GM21360 (cell line): ENCODE measurements at regions not wholly inside any gene's neighbourhood (a gene's known extent, or its start where the extent isn't known, plus 50 kb on each side); places are given as distances from the start of the nearest gene placed in this dataset.
"Not testable (repeated sequence)": the region's sequence is repeated elsewhere in the genome, so short reads cannot be mapped to it uniquely, and the experiment has no call there.

Experiments used
- ATAC-seq: cut with Tn5 transposase; IDR thresholded peaks from one replicate; pipeline ENCODE4 v1.9.1; 2021; ENCODE audit warnings: mild to moderate bottlenecking, moderate library complexity; ENCODE audit not compliant: unreplicated experiment

- ATAC-seq: no peak
Measured at GRCh38 chr2:150120326-150120955, 367.0 kb downstream of the RND3 start.

DNA sequence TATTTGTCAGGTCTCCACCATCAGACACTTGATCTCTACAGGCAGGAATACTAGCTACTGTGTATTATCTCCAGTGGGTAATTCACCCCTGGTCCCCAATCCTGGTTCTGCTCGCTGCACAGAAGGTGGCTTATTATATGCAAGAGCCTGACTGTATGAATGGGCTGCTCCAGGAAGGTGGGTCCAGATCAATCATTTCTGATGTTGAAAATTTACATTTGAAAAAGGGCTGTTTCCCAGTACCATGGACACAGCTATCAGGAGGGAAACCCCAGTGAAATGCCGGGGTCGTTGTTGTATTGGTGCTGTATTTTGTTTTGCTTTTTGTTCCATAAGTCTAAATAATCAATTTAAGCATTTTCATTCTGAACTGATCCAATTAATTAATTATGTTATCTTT is 367.6 kb downstream of the RND3 start:
- ATAC-seq: no peak

- not testable (repeated sequence) for ATAC-seq
Measured at GRCh38 chr2:150114089-150114488, 373.4 kb downstream of the RND3 start.

DNA sequence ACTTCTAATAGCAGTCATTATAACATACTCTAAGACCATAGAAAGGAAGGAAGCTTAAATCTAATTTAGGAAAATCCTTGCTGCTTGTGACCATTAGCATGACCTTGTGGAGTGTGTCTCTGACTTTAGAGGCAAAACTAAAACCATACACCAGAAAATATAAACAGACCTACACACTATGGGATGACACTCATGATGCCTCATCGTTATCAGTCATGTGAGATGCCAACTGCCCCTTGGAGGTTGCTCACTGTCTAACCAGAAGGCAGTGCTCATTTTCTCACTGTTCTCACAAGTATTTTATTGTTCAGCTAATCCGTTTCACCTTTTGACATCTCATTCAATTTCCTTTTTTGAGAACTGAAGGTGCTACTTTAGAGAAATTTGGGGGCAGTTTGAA is 376.9 kb downstream of the RND3 start:
- ATAC-seq: no peak

DNA sequence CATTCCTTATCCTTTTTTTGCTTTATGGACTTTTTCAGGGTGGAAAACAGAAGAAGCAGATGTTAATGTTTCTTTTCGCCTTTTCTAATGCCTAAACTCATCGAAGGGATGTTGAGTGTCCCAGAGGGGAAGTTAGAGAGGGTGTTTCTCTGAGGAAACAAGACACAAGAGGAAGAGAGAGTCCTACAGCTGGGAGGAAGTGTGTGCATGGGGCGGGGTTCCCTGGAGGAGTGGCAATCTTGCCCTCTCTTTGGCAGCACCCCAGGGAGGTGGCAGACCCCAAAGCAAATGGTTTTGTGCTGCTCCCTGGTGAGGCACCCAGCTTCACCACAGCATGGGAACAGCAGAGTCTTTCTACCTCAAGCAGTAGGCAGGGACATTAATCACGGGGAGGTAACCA is 377.6 kb downstream of the RND3 start:
- no peak for ATAC-seq

GRCh38 chr2:150109028-150109427 is 378.4 kb downstream of the RND3 start:
- no peak for ATAC-seq

- ATAC-seq: no peak
Measured at GRCh38 chr2:150107816-150108215, 379.7 kb downstream of the RND3 start.

DNA sequence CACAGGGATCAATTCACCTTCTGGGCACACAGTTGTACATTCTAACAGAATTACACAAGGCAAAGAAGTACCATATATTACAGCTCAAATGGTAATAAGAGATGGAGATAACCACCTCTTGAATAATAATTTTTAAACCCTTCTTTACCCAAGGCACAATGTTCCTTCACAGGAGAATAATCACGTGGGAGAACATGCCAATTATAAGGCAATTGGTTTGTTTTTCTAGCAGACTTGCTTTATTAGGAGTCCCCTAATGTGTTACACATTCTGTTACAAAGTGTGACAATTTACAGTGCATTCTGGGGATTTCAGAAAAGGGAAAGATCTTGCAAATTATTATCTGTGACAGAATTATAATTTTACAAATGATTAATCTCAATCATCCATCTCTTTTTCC is 380.3 kb downstream of the RND3 start:
- ATAC-seq: no peak

DNA sequence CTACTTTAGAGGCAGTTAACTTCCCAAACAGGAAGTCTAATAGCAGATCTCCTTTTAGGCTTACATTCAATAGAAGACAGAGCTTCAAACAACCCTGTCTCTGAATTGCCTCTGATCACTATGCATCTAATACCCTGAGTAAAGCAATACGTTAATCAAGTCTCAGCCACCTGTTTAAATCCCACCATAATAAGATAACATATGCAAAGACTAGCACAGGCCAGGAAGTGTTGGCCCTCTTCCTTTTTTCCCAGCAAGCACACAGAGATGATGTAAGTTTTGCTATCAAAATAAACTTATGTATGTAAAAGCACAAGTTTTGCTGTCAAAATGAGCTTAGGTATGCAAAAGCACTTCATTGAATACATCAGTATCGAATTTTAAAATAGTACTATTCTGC is 385.5 kb downstream of the RND3 start:
- no peak for ATAC-seq

GRCh38 chr2:150100834-150101233 is 386.6 kb downstream of the RND3 start:
- no peak for ATAC-seq

DNA sequence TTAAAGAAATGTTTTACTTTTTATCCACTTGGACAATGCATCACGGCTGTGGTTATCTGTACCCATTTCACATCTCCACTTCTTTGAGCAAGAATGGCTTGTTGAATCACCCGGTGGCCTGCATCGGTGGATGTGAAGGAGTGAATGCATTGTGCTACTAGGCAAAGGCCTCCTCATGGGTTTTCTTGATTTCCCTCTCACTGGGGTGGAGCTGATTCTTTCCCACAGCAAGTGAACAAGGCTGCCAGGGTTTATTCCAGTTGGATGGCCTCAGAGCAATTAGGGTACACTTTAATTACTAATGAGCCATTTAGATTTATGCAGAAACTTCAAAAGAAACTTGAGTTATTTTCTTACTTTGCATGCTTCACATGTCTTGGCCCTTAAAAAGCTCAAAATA is 387.1 kb downstream of the RND3 start:
- ATAC-seq: no peak

GRCh38 chr2:150099805-150100204 is 387.7 kb downstream of the RND3 start:
- no peak for ATAC-seq

DNA sequence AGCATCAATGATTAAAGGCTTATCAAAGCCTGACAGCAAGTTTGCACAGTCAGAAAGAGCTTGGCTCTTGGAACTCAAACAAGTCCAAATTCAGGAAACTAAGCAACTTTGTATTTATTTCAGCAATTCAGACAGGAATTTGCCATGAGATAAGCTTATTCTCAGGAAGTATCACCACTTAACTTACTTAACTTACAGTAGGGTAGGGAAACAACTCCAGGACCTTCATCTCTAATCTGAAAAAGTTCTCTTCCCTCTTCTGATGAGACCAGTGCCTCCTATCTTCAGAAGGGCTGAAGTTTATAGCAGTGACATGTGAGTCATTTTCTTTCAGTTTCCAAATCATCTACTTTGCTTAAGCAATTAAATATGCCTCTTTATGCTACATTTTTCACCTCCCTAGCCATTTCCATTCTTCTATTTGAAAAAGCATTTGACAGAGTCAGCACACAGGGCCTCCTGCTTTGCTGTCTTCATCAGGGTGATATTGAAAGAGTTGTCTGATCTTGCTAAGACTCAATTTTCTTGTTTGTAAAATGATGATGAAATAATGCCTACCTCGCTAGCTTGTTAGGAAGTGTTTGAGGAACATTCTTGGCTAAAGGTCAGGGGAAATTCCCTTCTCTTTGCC is 389.5 kb downstream of the RND3 start:
- no peak for ATAC-seq

DNA sequence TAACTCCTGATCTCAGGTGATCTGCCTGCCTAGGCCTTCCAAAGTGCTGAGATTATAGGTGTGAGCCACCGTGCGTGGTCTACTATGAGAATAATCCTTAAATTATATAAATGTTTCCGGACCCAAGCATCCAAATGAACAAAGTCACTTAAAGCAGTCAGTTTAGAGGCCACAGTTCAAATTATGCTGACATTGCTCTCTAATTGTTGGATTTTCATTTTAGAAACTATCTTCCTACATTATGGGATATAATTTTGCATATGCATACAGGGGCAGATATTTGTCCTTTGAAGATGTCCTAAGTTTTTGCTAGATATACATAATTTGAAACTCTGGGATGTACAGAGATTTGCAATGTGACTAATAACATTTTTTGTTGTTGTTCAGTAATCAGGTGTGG is 390.1 kb downstream of the RND3 start:
- no peak for ATAC-seq

GRCh38 chr2:150095361-150096095 is 391.9 kb downstream of the RND3 start:
- ATAC-seq: no peak

DNA sequence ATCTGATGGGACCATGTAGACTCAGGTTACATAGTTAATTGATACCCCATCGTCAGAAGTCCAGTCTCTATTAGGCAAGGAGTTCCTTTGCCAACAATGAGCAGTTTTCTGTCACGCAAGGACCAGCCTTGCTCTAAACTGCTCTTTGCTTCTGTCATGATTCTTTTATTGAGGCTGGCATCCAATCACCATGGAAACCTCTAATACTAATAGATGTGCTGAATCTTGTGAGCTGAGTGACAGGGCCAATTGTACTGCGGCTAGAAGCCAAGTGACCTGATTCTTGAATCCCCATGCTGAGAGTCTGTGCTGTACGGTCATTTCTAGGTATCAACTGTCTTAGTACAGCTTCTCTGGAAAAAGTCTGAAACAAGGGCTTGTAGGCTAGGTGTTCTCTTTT is 395.6 kb downstream of the RND3 start:
- ATAC-seq: no peak

DNA sequence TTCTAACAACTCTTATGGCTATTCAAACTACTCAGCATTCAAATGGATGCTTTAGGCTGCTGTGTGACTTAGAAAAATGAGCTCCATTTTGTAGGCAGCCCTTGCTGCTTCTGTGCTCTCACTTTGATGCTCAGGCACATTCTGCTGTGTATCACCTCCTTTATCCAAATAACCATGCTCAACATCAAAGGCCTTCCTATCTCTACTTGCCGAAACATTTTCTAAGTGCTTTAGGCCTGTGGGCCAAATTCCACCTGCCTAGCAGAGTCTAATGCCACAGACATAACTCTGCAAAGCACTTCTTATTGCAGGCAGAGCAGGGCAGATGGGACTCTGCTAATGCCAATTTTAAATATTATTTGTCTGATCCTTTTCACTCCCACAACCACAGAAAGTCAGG is 397.4 kb downstream of the RND3 start:
- no peak for ATAC-seq

DNA sequence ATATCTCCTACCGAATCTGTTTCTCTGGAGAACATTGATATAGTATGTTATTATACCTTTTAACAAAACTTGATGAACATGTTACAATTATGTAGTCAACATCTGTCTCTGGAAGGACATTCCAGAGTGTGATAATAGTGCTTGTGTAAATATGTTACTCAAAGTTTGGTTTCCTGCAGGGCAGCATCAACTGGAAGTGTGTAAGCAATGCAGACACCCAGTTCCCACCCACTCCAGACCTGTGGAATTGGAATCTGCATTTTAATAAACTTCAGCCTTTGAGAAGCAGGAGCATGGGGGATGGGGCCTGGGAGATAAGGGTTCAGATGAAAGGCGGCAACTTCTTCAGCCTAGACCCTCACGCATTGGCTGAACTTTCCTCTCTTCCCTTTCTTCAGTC is 398.9 kb downstream of the RND3 start:
- ATAC-seq: no peak

GRCh38 chr2:150085478-150085877 is 402.0 kb downstream of the RND3 start:
- ATAC-seq: no peak

DNA sequence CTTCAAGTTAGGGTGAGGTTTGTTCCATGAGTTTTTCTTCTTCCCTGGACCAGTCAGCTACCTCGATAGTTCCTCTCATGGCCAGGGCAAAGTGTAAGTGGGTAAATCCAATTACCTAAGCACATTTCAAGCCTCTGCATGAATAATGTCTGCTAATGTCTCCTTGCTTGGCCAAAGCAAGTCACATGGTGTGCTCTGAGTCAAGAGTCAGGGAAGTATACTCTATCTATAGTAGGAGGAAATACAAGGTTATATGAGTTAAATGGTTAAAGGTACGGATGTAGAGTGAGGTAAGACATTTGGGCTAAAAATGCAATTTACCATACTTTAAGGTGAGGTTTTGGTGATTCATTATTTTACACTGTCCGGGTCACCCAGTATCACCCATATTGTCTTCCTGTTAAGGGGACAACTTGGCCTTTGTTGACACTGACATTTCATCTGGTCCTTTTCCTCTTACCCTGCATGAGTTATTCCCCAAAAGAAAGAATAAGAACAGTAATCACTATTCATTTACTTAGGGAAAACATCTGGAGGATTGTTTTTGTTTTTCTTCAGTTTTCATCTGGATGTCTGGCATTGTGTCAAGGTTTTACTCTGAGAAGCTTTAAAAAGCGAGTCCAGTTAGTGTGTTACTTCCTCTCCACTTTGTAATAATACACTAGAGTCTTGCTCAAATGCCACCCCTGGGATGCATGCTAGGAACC is 405.5 kb downstream of the RND3 start:
- ATAC-seq: no peak

- ATAC-seq: no peak
Measured at GRCh38 chr2:150076281-150076680, 411.2 kb downstream of the RND3 start.

DNA sequence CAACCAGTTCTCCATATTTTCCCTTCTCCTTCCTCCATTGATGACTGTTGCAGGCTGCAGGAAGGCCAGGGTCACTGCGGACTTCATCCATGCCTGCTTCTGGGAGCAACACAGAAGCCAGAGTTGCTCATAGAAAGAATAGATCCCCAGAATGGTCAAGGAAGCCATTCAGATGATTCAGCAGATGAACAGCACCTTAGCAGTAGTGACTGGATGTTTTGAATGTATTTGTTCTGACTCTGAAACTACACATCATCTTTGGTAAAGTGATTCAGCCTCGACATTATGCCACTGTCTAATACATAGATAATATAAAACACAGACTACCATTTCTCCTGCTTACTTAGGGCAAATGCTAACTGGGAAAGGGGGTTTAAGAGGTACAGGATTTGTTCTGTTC is 411.6 kb downstream of the RND3 start:
- ATAC-seq: no peak
